Body of pancreas (tissue), 4 donors: ENCODE measurements at regions not wholly inside any gene's neighbourhood (a gene's known extent, or its start where the extent isn't known, plus 50 kb on each side); places are given as distances from the start of the nearest gene placed in this dataset.

Experiments
- ATAC-seq: fragments of 150-250 bp; one replicate; pipeline ENCODE4 v1.9.1; 2016
- DNase-seq, 4 donors: peaks; one replicate each; pipeline ENCODE4 v3.0.0-alpha.2; 2019
- H3K27ac ChIP-seq, 4 donors: fragments of 200-600 bp; sonication (generic); 1 replicate in 3 of 4; 2 replicates in 1 of 4; pipeline versions ENCODE4 v1.5.1 to v1.6.1; 2016 to 2019; ENCODE audit warnings: mild to moderate bottlenecking in 1 of 4, mixed read lengths in 1 of 4, moderate library complexity in 1 of 4
- H3K27me3 ChIP-seq, 2 donors: fragments of 200-600 bp; sonication (generic); one replicate each; pipeline ENCODE4 v1.6.0; 2016; ENCODE audit warnings: mild to moderate bottlenecking in 1 of 2
- H3K36me3 ChIP-seq, 2 donors: fragments of 200-600 bp; sonication (generic); replicated peaks in 1 of 2; 2 replicates each; pipeline ENCODE4 v1.5.1; 2016; ENCODE audit warnings: low read depth in 2 of 2; ENCODE audit not compliant: insufficient read depth in 1 of 2
- H3K4me1 ChIP-seq: fragments of 200-600 bp; sonication (generic); one replicate; pipeline ENCODE4 v1.6.0; 2016
- H3K4me3 ChIP-seq, 2 donors: fragments of 200-600 bp; sonication (generic); 1 replicate in 1 of 2; 2 replicates in 1 of 2; pipeline ENCODE4 v1.5.1; 2016 to 2019
- H3K9me3 ChIP-seq, 3 donors: fragments of 200-600 bp; sonication (generic); 1 replicate in 2 of 3; 2 replicates in 1 of 3; pipeline ENCODE4 v1.5.1; 2016
- CTCF ChIP-seq, 7 experiments: fragments of 450-650 bp in 4 of 7; fragments of 200-600 bp in 3 of 7; sonication (generic) in 3 of 7; IDR thresholded peaks; one replicate each; pipeline ENCODE4 v1.5.1; 2016 to 2019; ENCODE audit warnings: antibody characterized with exemption in 7 of 7
- POLR2A ChIP-seq, 3 donors: fragments of 450-650 bp; IDR thresholded peaks; one replicate each; pipeline ENCODE4 v1.6.1; 2016; ENCODE audit warnings: antibody characterized with exemption in 3 of 3, mild to moderate bottlenecking in 2 of 3
- WGBS, 2 donors: methylation state at CpG; one replicate each; pipeline ENCODE4 v1.1.5; 2017; 5-methylcytosine and 5-hydroxymethylcytosine counted together
- intact Hi-C: fragments of 100-400 bp; cut with DNase I; formaldehyde crosslinking; loops from one replicate; pipeline ENCODE4 v1.15.1; 2023

DNA sequence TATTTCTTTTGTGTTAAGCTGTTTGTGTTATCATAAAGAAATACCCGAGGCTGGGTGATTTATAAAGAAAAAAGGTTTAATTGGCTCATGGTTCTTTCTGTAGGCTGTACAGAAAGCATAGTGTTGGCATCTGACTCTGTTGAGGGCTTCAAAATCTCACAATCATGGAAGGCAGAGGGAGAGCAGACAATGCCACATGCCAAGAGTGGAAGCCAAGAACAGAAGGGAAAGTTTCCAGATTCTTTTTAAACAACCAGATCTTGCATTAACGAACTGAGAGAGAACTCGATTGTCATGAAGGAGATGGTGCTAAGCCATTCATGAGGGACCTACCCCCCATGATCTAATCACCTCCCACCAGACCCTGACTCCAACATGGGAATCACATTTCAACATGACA is 290.1 kb downstream of the BMP2 start:
- ATAC-seq (no peak), DNase-seq (no peak)
- Histone ChIP-seq H3K27ac (no peak overlapping the region), H3K4me3 (no peak overlapping the region), H3K36me3 (no peaks in the 10 kb centered on the region), H3K4me1 (no peaks in the 10 kb centered on the region), H3K27me3 (no peaks in the 10 kb centered on the region), H3K9me3 (no peaks in the 10 kb centered on the region)
- TF ChIP-seq POLR2A (IDR thresholded peaks at IDR 0.05) (no peak), CTCF (IDR thresholded peaks at IDR 0.05) (no peak)
- 45 to 53% methylated on average over 3 of the region's 3 CpGs for WGBS, 2 donors
- intact Hi-C loops = no loop called here

DNA sequence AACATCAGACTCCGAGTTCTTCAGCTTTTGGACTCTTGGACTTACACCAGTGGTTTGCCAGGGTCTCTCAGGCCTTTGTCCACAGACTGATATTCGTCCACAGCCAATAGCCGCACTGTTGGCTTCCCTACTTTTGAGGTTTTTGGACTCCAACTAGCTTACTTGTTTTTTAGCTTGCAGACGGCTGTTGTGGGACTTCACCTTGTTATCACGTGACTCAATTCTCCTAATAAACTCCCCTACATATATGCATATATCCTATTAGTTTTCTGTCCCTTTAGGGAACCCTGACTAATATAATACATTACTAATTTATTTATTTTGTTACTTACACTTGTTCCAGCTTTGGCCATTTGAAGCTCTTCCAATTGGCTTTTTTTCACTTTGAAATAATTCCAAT is 311.3 kb downstream of the BMP2 start:
- H3K36me3 ChIP-seq = no peaks in the 10 kb centered on the region
- DNase-seq = no peak
- intact Hi-C loops = no loop called here
- WGBS, 2 donors = 61 to 70% methylated on average over 5 of the region's 5 CpGs
- TF ChIP-seq CTCF (IDR thresholded peaks at IDR 0.05) (no peak), POLR2A (IDR thresholded peaks at IDR 0.05) (no peak)
- H3K27ac ChIP-seq = no peak overlapping the region
- no peak for ATAC-seq
- no peak overlapping the region for H3K4me3 ChIP-seq
- H3K4me1 ChIP-seq = no peaks in the 10 kb centered on the region
- H3K9me3 ChIP-seq = no peaks in the 10 kb centered on the region
- H3K27me3 ChIP-seq = no peaks in the 10 kb centered on the region

DNA sequence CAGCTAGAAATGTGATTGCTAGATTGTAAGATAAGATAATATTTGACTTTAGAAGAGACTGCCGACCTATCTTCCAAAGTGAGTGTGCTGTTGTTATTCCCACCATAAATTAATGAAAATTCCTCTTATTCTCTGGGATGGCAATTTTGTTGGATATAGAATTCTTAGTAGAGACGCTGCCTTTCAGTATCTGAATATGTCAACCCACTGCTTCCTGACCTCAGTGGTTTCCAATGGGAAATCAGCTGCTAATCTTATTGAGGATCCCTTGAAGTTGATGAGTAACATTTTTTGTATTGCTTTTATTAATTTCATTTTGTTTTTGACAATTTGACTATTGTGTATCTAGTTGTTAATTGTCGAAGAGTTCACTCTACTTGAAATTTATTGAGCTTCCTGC is 313.0 kb downstream of the BMP2 start:
- H3K27ac ChIP-seq = no peak overlapping the region
- no peak for DNase-seq
- H3K4me1 ChIP-seq = no peaks in the 10 kb centered on the region
- no peaks in the 10 kb centered on the region for H3K9me3 ChIP-seq
- TF ChIP-seq CTCF (IDR thresholded peaks at IDR 0.05) (no peak), POLR2A (IDR thresholded peaks at IDR 0.05) (no peak)
- H3K36me3 ChIP-seq = no peaks in the 10 kb centered on the region
- intact Hi-C loops = no loop called here
- 61 to 64% methylated on average over 3 of the region's 3 CpGs for WGBS, 2 donors
- H3K4me3 ChIP-seq = no peak overlapping the region
- H3K27me3 ChIP-seq = no peaks in the 10 kb centered on the region
- no peak for ATAC-seq

DNA sequence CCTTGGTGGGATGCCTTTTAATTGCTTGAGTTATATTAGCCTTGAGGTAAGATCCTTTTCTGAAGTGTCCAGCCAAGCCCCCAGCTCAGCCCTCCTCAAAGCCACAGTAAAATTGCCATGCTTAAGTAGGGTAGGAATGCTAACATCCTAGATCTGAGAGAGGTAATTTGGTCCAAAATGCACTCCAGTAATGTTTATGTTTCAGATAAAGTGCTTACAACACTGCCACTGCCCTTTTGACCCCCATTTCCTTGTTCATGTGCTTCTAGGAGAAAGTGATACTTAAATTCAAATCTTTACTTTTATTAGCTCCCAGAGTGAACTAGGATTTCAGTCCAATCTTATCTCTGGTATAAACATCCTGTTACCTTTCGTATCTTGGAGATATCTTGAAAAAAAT is 318.0 kb downstream of the BMP2 start:
- DNase-seq = no peak
- no peak for ATAC-seq
- no peaks in the 10 kb centered on the region for H3K36me3 ChIP-seq
- no peaks in the 10 kb centered on the region for H3K4me1 ChIP-seq
- H3K27me3 ChIP-seq = no peaks in the 10 kb centered on the region
- TF ChIP-seq CTCF (IDR thresholded peaks at IDR 0.05) (no peak), POLR2A (IDR thresholded peaks at IDR 0.05) (no peak)
- H3K4me3 ChIP-seq = no peak overlapping the region
- intact Hi-C loops = no loop called here
- H3K27ac ChIP-seq = no peak overlapping the region
- no peaks in the 10 kb centered on the region for H3K9me3 ChIP-seq
- WGBS, 2 donors = 7 to 28% methylated on average over 1 of the region's 1 CpG

DNA sequence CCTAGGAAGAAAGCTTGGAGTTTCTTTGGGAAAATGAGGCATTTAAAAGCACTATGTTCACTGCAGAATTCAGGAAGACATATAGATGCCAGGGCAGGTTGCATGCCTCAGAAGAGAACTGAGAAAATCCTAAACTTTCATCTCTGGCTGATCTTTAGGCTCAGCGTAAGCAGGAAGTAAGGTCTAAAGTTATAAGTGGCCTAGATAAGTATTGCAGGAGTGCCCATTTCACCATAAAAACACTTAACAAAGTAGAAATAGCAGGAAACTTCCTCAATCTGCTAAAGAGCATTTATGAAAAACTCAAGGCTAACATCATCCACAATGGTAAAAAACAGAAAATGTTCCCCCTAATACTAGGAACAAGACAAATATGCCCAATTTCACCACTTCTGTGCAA is 320.3 kb downstream of the BMP2 start:
- Histone ChIP-seq H3K27ac (no peak overlapping the region), H3K36me3 (no peaks in the 10 kb centered on the region), H3K9me3 (no peaks in the 10 kb centered on the region), H3K4me1 (no peaks in the 10 kb centered on the region), H3K27me3 (no peaks in the 10 kb centered on the region), H3K4me3 (no peak overlapping the region)
- ATAC-seq = no peak
- TF ChIP-seq CTCF (IDR thresholded peaks at IDR 0.05) = no peak
- TF ChIP-seq POLR2A (IDR thresholded peaks at IDR 0.05) = no peak
- WGBS, 2 donors = 81 to 86% methylated on average over 1 of the region's 1 CpG
- intact Hi-C loops = no loop called here
- DNase-seq = no peak
